ENCODE measurements at regions not wholly inside any gene's neighbourhood (a gene's known extent, or its start where the extent isn't known, plus 50 kb on each side); places are given as distances from the start of the nearest gene placed in this dataset.

GRCh38 chr4:166422475-166422874 lies 549.4 kb downstream of the TLL1 start:
- Mint-ChIP-seq H3K9me3 (ENCODE audit: unreplicated experiment) (peaks cover 3% of the 10 kb centered on the region), H3K27me3 (ENCODE audit: insufficient read depth, unreplicated experiment) (no peaks in the 10 kb centered on the region), H3K36me3 (ENCODE audit: insufficient read depth, unreplicated experiment) (no peaks in the 10 kb centered on the region), H3K27ac (ENCODE audit: unreplicated experiment) (no peak overlapping the region), H3K4me1 (ENCODE audit: low read depth, unreplicated experiment) (no peaks in the 10 kb centered on the region), H3K4me3 (ENCODE audit: unreplicated experiment) (no peak overlapping the region)
- DNase-seq: no peak
- intact Hi-C loops (cut with micrococcal nuclease; ENCODE audit: unreplicated experiment): no loop called here
- BruUV-seq (replicated peaks): no TSS peak
- no peak for TF ChIP-seq CTCF (IDR thresholded peaks at IDR 0.05; ENCODE audit: insufficient read depth in 1 of 2, low read depth in 1 of 2, low read length in 1 of 2, severe bottlenecking in 1 of 2, unreplicated experiment in 1 of 2)
- H3K36me3 ChIP-seq (ENCODE audit: control insufficient read depth, insufficient read depth, low read length): no peaks in the 10 kb centered on the region
- H3K4me3 ChIP-seq (ENCODE audit: low read depth, low read length): no peak overlapping the region
- H3K9me3 ChIP-seq: no peaks in the 10 kb centered on the region
- H3K4me1 ChIP-seq: no peaks in the 10 kb centered on the region
- no peaks in the 10 kb centered on the region for H3K27me3 ChIP-seq (replicated peaks; ENCODE audit: control insufficient read depth, insufficient read depth, low read length)
- ChIA-PET CTCF (no interaction called here), POLR2A (no interaction called here)

- no peaks in the 10 kb centered on the region for H3K4me1 ChIP-seq
- intact Hi-C loops (cut with micrococcal nuclease; ENCODE audit: unreplicated experiment): no loop called here
- no peaks in the 10 kb centered on the region for H3K27me3 ChIP-seq (replicated peaks; ENCODE audit: control insufficient read depth, insufficient read depth, low read length)
- H3K4me3 Mint-ChIP-seq (ENCODE audit: unreplicated experiment): no peak overlapping the region
- no peaks in the 10 kb centered on the region for H3K9me3 ChIP-seq
- POLR2A ChIA-PET: no interaction called here
- no peak overlapping the region for H3K4me3 ChIP-seq (ENCODE audit: low read depth, low read length)
- H3K36me3 ChIP-seq (ENCODE audit: control insufficient read depth, insufficient read depth, low read length): no peaks in the 10 kb centered on the region
- H3K36me3 Mint-ChIP-seq (ENCODE audit: insufficient read depth, unreplicated experiment): no peaks in the 10 kb centered on the region
- H3K9me3 Mint-ChIP-seq (ENCODE audit: unreplicated experiment): no peaks in the 10 kb centered on the region
- H3K4me1 Mint-ChIP-seq (ENCODE audit: low read depth, unreplicated experiment): no peaks in the 10 kb centered on the region
- BruUV-seq (replicated peaks): no TSS peak
- no peak for DNase-seq
- CTCF ChIA-PET: no interaction called here
- H3K27ac Mint-ChIP-seq (ENCODE audit: unreplicated experiment): no peak overlapping the region
- no peak for TF ChIP-seq CTCF (IDR thresholded peaks at IDR 0.05; ENCODE audit: insufficient read depth in 1 of 2, low read depth in 1 of 2, low read length in 1 of 2, severe bottlenecking in 1 of 2, unreplicated experiment in 1 of 2)
- no peaks in the 10 kb centered on the region for H3K27me3 Mint-ChIP-seq (ENCODE audit: insufficient read depth, unreplicated experiment)
Observed at GRCh38 chr4:166426300-166426863, 553.3 kb downstream of the TLL1 start.

- intact Hi-C loops (cut with micrococcal nuclease; ENCODE audit: unreplicated experiment): no loop called here
- no peak overlapping the region for H3K4me3 ChIP-seq (ENCODE audit: low read depth, low read length)
- TF ChIP-seq CTCF (IDR thresholded peaks at IDR 0.05; ENCODE audit: insufficient read depth in 1 of 2, low read depth in 1 of 2, low read length in 1 of 2, severe bottlenecking in 1 of 2, unreplicated experiment in 1 of 2): no peak
Observed at GRCh38 chr4:166432125-166432524, 559.1 kb downstream of the TLL1 start.

More at GRCh38 chr4:166432125-166432524, 559.1 kb downstream of the TLL1 start:
- no peak for DNase-seq
- Mint-ChIP-seq H3K27ac (ENCODE audit: unreplicated experiment) (no peak overlapping the region), H3K36me3 (ENCODE audit: insufficient read depth, unreplicated experiment) (no peaks in the 10 kb centered on the region), H3K27me3 (ENCODE audit: insufficient read depth, unreplicated experiment) (no peaks in the 10 kb centered on the region), H3K9me3 (ENCODE audit: unreplicated experiment) (no peaks in the 10 kb centered on the region), H3K4me3 (ENCODE audit: unreplicated experiment) (no peak overlapping the region), H3K4me1 (ENCODE audit: low read depth, unreplicated experiment) (no peaks in the 10 kb centered on the region)
- BruUV-seq (replicated peaks): no TSS peak
- ChIA-PET CTCF (no interaction called here), POLR2A (no interaction called here)
- Histone ChIP-seq H3K4me1 (no peaks in the 10 kb centered on the region), H3K36me3 (ENCODE audit: control insufficient read depth, insufficient read depth, low read length) (no peaks in the 10 kb centered on the region), H3K9me3 (no peaks in the 10 kb centered on the region), H3K27me3 (replicated peaks; ENCODE audit: control insufficient read depth, insufficient read depth, low read length) (no peaks in the 10 kb centered on the region)
